GM13976 (cell line): ENCODE measurements at regions not wholly inside any gene's neighbourhood (a gene's known extent, or its start where the extent isn't known, plus 50 kb on each side); places are given as distances from the start of the nearest gene placed in this dataset.

Experiments
- DNase-seq: peaks from one replicate; pipeline ENCODE4 v3.0.0; 2012; ENCODE audit warnings: low spot score
- in situ Hi-C: fragments of 300-500 bp; cut with MboI; formaldehyde crosslinking; loops from one replicate; pipeline ENCODE4 v1.12.0; 2022; ENCODE audit warnings: low sequenced_read_pairs, mixed read lengths, inconsistent platforms; ENCODE audit not compliant: unreplicated experiment
- TF ChIP-seq, protein P1 (sequence below): IDR thresholded peaks from 2 replicates; pipeline ENCODE4 v1.5.1; 2012; ENCODE audit warnings: borderline replicate concordance, mild to moderate bottlenecking; ENCODE audit not compliant: insufficient read depth; ENCODE audit errors: extremely low read depth, missing control alignments, control extremely low read depth

DNA sequence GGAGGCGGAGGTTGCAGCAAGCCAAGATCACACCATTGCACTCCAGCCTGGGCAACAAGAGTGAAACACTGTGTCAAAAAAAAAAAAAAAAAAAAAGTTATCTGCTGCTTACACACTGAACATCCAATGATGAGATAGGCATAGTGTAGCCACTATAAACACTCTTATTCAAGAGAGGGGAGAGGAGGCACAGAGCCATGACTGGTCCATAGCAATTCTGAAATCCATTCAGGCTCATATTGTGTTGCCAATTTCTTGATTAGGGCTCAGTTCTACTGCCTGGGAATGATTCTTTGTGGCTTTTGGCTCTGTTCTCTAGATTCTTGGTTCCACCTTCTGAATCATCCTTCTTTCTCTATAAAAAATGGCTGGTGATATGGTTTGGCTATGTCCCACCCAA is 136.1 kb downstream of the ZFP36L2 start:
- no peak for DNase-seq
- in situ Hi-C loops = no loop called here
- TF ChIP-seq, protein P1, sequence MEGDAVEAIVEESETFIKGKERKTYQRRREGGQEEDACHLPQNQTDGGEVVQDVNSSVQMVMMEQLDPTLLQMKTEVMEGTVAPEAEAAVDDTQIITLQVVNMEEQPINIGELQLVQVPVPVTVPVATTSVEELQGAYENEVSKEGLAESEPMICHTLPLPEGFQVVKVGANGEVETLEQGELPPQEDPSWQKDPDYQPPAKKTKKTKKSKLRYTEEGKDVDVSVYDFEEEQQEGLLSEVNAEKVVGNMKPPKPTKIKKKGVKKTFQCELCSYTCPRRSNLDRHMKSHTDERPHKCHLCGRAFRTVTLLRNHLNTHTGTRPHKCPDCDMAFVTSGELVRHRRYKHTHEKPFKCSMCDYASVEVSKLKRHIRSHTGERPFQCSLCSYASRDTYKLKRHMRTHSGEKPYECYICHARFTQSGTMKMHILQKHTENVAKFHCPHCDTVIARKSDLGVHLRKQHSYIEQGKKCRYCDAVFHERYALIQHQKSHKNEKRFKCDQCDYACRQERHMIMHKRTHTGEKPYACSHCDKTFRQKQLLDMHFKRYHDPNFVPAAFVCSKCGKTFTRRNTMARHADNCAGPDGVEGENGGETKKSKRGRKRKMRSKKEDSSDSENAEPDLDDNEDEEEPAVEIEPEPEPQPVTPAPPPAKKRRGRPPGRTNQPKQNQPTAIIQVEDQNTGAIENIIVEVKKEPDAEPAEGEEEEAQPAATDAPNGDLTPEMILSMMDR = no peak

DNA sequence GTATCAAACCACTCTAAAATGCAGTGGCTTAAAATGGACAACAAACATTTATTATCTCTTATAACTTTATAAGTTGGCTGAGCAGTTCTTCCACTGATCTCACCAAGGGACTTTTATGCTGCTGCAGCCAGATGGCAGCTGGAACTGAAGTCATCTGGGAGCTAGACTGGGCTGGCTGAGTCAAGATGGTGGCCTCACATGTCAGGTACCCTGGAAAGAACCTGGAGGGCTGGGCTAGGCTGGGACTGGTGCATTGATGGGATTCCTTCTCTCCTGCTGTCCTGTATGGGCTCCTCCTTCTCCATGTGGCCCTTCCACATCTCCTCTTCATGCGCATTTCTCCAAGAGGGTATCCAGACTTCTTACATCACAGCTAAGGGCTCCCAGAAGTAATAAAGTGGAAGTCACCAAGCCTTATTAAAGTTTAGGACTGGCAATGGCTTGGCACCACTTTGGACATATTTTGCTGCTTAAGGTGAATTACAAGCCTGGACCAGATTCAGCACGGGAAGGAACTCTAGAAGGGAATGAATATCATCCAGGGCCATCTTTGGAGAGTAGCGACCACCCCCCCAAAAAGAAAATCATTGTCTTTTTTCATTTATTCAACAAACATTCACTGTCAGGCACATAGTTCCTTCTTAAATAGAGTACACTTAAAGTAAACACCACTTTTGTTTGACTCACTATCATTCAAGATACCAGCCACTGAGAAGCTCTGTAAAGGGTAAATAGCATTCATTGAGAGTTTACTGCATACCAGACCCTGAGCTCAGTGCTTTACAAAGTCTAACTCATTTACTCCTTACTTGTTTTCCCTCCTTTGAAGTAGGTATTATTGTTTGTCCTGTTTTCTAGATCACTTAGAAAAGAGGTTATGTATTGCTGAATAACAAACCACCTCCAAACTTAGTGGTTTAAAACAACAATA is 138.0 kb downstream of the ZFP36L2 start:
- TF ChIP-seq, protein P1 = no peak
- DNase-seq = no peak
- in situ Hi-C loops = no loop called here

DNA sequence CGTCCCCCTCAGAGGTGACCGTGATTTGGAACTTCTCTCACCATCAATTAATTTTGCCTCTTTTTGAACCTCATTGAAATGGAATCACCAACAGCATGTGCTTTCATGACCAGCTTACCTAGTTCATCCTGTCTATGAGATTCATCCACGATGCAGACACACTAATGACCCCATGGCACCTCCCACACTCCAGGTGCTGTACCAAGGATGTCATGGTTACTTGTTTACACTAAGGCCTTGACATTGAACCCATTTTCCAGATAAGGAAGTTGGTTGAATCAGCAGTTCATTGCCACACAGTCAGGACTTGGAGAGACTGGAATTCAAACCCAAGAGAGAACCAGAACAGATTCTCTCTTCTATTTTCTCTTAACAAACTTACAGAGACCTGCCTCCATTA is 139.0 kb downstream of the ZFP36L2 start:
- no peak for DNase-seq
- in situ Hi-C loops = no loop called here
- TF ChIP-seq, protein P1 = no peak

DNA sequence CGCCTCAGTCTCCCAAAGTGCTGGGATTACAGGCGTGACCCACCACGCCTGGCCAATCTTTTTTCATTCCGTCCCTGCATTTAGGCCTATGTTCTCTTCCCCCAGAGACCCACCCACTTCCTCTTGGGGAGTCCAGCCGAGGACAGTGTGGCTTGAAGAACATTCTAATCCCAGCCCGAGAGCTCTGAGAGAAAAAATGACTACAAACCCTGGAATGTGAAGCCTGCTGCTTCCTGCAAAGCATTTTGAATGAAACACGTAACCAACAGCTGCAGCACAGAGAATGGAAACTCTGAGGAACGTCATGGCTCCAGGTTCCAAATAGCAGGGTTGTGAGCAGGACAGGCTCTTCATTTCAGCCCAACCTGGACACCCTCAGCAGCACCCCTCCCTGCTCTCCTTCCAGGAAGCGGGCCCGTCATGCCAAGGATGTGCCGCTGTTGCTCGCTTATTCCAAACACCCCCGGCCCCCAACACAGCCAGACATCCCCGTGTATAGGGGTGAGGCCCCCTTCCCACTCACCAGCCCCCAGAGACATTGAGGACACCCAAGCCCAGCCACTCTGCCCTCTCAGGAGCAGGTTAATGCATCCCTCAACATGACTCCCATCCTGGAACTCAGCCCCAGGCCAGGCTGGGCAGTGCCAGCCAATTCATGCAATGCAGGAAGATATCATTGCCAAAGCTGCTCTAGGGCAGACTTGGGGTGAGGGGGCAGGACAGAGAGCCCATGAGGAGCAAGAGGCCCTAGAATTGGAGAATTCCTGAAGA is 139.8 kb downstream of the ZFP36L2 start:
- TF ChIP-seq, protein P1 = no peak
- no peak for DNase-seq
- in situ Hi-C loops = no loop called here

DNA sequence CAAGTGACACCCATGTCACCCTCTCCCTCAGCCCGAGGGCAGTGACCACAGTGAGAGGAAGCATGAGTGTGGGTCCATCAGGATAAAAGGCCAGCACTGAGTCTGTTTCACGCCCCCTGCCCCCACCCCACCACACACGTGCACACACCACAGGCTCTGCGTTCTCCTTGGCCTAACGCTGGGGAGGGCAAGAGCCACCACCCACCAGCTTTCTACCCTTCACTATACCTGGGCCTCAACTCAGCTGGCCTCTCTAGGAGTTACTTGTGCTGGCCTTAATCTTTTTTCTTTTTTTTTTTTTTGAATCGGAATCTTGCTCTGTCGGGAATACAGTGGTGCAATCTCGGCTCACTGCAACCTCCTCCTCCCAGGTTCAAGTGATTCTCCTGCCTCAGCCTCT is 140.5 kb downstream of the ZFP36L2 start:
- in situ Hi-C loops = no loop called here
- DNase-seq = no peak
- TF ChIP-seq, protein P1 = no peak

DNA sequence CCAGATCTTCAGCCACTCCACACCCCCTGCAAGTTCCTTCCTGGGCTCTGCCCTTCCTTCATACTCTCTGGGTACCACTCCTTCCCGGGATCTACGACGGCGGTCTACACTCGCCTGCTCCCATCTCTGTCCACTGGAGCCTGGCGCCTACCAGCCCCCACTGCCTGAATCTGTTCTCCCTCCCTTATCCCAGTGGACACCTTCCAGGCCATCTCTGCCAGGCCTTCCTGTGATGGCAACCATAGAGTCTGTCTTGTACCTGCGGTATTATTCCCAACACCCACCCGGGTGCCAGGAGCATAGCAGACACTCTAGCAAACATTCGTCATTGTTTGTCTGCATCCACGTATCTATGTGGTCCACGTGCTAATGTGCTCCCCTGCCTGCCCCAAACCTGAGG is 140.9 kb downstream of the ZFP36L2 start:
- DNase-seq = no peak
- TF ChIP-seq, protein P1 = no peak
- in situ Hi-C loops = no loop called here
